GM12873 (cell line): ENCODE measurements at regions not wholly inside any gene's neighbourhood (a gene's known extent, or its start where the extent isn't known, plus 50 kb on each side); places are given as distances from the start of the nearest gene placed in this dataset.

Source experiments
- CTCF ChIP-seq: IDR thresholded peaks from 2 replicates; pipeline ENCODE4 v1.5.1; 2012; ENCODE audit warnings: low read depth, mild to moderate bottlenecking, moderate library complexity, low read length, control low read depth; ENCODE audit not compliant: insufficient read depth; ENCODE audit errors: missing control alignments

GRCh38 chr6:53717566-53717965 is 52.0 kb upstream of the KLHL31 start:
- TF ChIP-seq CTCF: no peak

GRCh38 chr6:53715434-53715833 is 49.9 kb upstream of the KLHL31 start:
- no peak for TF ChIP-seq CTCF
